OCI-LY7 (cell line): ENCODE measurements at regions not wholly inside any gene's neighbourhood (a gene's known extent, or its start where the extent isn't known, plus 50 kb on each side); places are given as distances from the start of the nearest gene placed in this dataset.

Source experiments
- BruUV-seq: library from RNA; stranded (reverse); fragments of 400-500 nt; replicated peaks from 2 replicates; lab custom pipeline; 2021; lab: Mats Ljungman, UMichigan
- CTCF ChIA-PET: fragments of 300-600 bp; sonication (Branson Sonifier 250); formaldehyde crosslinking; loops from one replicate; lab custom pipeline; 2022; ENCODE audit warnings: antibody characterized with exemption; ENCODE audit not compliant: unreplicated experiment; lab: Charles Lee
- POLR2A ChIA-PET: fragments of 300-600 bp; sonication (Branson Sonifier 250); formaldehyde crosslinking; loops from one replicate; lab custom pipeline; 2022; ENCODE audit warnings: antibody characterized with exemption; lab: Charles Lee
- DNase-seq: peaks from one replicate; pipeline ENCODE4 v3.0.0-alpha.2; 2015; ENCODE audit warnings: low spot score
- H2AFZ ChIP-seq: fragments of 200-600 bp; sonication (generic), shearing (Covaris generic); 2 replicates; pipeline ENCODE4 v1.6.1; 2014; ENCODE audit warnings: mild to moderate bottlenecking, antibody characterized with exemption, low read length, moderate library complexity
- H3K27ac ChIP-seq: fragments of 200-600 bp; sonication (generic); 2 replicates; pipeline ENCODE4 v1.5.1; 2014; ENCODE audit warnings: mixed run types, low read depth, mild to moderate bottlenecking, moderate library complexity, low read length, inconsistent platforms; ENCODE audit not compliant: poor library complexity, severe bottlenecking
- H3K36me3 ChIP-seq: fragments of 200-600 bp; sonication (generic); 2 replicates; pipeline ENCODE4 v1.6.1; 2014; ENCODE audit warnings: mild to moderate bottlenecking, antibody characterized with exemption, low read length, moderate library complexity, mixed read lengths; ENCODE audit not compliant: insufficient read depth
- H3K4me1 ChIP-seq: fragments of 200-600 bp; sonication (generic); 2 replicates; pipeline ENCODE4 v1.5.1; 2014; ENCODE audit warnings: mild to moderate bottlenecking, low read length; ENCODE audit not compliant: insufficient read depth, poor library complexity, severe bottlenecking
- H3K4me2 ChIP-seq: fragments of 200-600 bp; sonication (generic); 2 replicates; pipeline ENCODE4 v1.6.1; 2014; ENCODE audit warnings: mild to moderate bottlenecking, low read length
- H3K4me3 ChIP-seq: fragments of 200-600 bp; sonication (generic); 2 replicates; pipeline ENCODE4 v1.5.1; 2014; ENCODE audit warnings: mild to moderate bottlenecking, low read depth, low read length; ENCODE audit not compliant: poor library complexity, severe bottlenecking
- H3K79me2 ChIP-seq: fragments of 200-600 bp; sonication (generic); 2 replicates; pipeline ENCODE4 v1.6.1; 2016; ENCODE audit warnings: low read depth, mild to moderate bottlenecking, low read length, moderate library complexity, mixed read lengths; ENCODE audit not compliant: insufficient read depth
- H3K9me2 ChIP-seq: fragments of 200-600 bp; sonication (generic); 2 replicates; pipeline ENCODE4 v1.6.1; 2016; ENCODE audit warnings: mild to moderate bottlenecking, low read length, mixed read lengths; ENCODE audit not compliant: insufficient read depth
- H3K9me3 ChIP-seq: fragments of 200-600 bp; sonication (generic); 2 replicates; pipeline ENCODE4 v1.6.1; 2014; ENCODE audit warnings: mild to moderate bottlenecking, mixed run types, low read length, mixed read lengths
- H4K20me1 ChIP-seq: fragments of 200-600 bp; sonication (generic); 2 replicates; pipeline ENCODE4 v1.6.1; 2014; ENCODE audit warnings: mild to moderate bottlenecking, antibody characterized with exemption, low read length, moderate library complexity, mixed read lengths; ENCODE audit not compliant: insufficient read depth
- EZH2phosphoT487 ChIP-seq: fragments of 200-600 bp; sonication (generic); IDR thresholded peaks from 2 replicates; pipeline ENCODE4 v1.6.1; 2018; ENCODE audit warnings: low read depth, borderline replicate concordance, mild to moderate bottlenecking, mixed run types, antibody characterized with exemption, low read length, moderate library complexity, mixed read lengths
- intact Hi-C: fragments of 100-400 bp; cut with micrococcal nuclease; formaldehyde crosslinking; loops from one replicate; pipeline ENCODE4 v1.10.0; 2022; ENCODE audit not compliant: unreplicated experiment
- TF ChIP-seq, protein P1 (sequence below): fragments of 200-600 bp; sonication (generic); conservative IDR thresholded peaks from 2 replicates; pipeline ENCODE4 v1.5.1; 2014; ENCODE audit warnings: mild to moderate bottlenecking, antibody characterized with exemption, low read length, moderate library complexity, mixed read lengths

DNA sequence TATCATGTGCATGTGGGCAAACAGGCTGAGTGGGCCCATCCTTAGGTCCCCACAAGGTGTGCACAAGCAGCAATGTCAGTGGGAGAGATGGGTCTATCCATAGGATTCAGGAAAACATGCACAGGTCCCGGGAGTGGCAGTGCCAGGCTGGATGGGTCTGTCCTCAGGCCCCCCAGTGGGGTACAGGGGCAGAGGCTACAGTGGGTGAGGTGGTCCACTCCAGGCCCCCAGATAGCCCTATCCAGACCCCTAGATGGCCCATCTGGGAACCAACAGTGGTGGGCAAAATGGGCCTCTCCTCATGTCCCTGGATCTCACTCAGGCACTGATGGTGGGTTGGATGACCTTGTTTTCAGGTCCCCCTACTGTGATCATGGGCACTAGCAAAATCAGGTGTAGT, 277.8 kb upstream of the SYT1 start:
- ChIA-PET POLR2A (no interaction called here), CTCF (no interaction called here)
- no TSS peak for BruUV-seq
- H3K9me3 ChIP-seq: peaks cover 7% of the 10 kb centered on the region
- no peaks in the 10 kb centered on the region for H3K79me2 ChIP-seq
- no peak for TF ChIP-seq EZH2phosphoT487
- TF ChIP-seq, protein P1, sequence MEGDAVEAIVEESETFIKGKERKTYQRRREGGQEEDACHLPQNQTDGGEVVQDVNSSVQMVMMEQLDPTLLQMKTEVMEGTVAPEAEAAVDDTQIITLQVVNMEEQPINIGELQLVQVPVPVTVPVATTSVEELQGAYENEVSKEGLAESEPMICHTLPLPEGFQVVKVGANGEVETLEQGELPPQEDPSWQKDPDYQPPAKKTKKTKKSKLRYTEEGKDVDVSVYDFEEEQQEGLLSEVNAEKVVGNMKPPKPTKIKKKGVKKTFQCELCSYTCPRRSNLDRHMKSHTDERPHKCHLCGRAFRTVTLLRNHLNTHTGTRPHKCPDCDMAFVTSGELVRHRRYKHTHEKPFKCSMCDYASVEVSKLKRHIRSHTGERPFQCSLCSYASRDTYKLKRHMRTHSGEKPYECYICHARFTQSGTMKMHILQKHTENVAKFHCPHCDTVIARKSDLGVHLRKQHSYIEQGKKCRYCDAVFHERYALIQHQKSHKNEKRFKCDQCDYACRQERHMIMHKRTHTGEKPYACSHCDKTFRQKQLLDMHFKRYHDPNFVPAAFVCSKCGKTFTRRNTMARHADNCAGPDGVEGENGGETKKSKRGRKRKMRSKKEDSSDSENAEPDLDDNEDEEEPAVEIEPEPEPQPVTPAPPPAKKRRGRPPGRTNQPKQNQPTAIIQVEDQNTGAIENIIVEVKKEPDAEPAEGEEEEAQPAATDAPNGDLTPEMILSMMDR: no peak
- no peaks in the 10 kb centered on the region for H4K20me1 ChIP-seq
- H3K4me2 ChIP-seq: no peak overlapping the region
- no peaks in the 10 kb centered on the region for H3K4me1 ChIP-seq
- intact Hi-C loops: loop anchor here (10.0 kb wide), 2 partner anchors 362 to 442 kb away; no protein-coding TSS in a partner anchor
- H3K4me3 ChIP-seq: no peak overlapping the region
- no peak overlapping the region for H2AFZ ChIP-seq
- no peaks in the 10 kb centered on the region for H3K36me3 ChIP-seq
- H3K9me2 ChIP-seq: no peaks in the 10 kb centered on the region
- no peak for DNase-seq
- H3K27ac ChIP-seq: no peak overlapping the region

DNA sequence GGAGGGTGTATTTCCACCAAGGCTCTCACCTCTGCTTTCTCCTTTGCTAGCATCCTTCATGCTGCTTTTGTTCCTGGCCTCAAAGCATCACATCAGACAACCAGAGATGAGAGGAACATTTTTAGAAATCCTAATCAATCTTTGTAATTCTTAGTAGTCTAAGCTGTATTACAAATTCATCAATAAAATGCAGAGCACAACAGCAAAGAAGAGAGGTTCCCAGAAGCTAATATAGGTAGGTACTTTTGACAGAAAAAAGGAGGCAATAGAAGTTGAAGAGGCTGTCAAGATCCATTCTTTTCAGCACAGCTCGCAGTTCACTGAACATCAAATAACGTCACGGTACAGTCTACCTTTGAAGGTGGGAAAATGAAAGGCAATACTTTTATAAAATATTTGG, 265.2 kb upstream of the SYT1 start:
- intact Hi-C loops: no loop called here
- Histone ChIP-seq H3K36me3 (no peaks in the 10 kb centered on the region), H3K9me2 (no peaks in the 10 kb centered on the region), H3K79me2 (no peaks in the 10 kb centered on the region), H4K20me1 (no peaks in the 10 kb centered on the region), H3K4me2 (no peak overlapping the region), H3K4me1 (no peaks in the 10 kb centered on the region), H3K9me3 (no peaks in the 10 kb centered on the region), H3K4me3 (no peak overlapping the region), H3K27ac (no peak overlapping the region), H2AFZ (no peak overlapping the region)
- POLR2A ChIA-PET: no interaction called here
- BruUV-seq: no TSS peak
- DNase-seq: no peak
- CTCF ChIA-PET: no interaction called here
- TF ChIP-seq, protein P1: no peak
- no peak for TF ChIP-seq EZH2phosphoT487

DNA sequence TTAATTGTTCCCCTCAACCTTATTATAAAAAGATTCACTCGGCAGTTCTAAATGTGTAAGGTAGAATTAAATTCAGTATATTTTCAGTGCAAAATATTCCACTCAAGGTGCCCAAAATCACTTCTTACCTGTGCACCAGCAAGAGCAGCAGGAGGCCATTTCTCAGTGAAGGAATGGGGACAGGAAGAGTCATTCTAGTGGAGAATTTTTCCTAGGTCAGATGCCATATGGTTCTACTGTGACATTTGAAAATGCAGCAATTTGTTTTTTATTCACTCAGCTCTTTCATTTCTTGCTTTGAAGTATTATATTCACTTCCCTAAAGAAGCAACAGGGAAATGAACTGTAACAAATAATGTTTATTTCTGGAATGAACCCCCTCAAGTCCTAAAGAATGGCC, 264.0 kb upstream of the SYT1 start:
- Histone ChIP-seq H3K4me1 (no peaks in the 10 kb centered on the region), H3K27ac (no peak overlapping the region), H3K4me3 (no peak overlapping the region), H2AFZ (no peak overlapping the region), H3K36me3 (no peaks in the 10 kb centered on the region), H4K20me1 (no peaks in the 10 kb centered on the region), H3K79me2 (no peaks in the 10 kb centered on the region), H3K9me3 (no peaks in the 10 kb centered on the region), H3K9me2 (no peaks in the 10 kb centered on the region), H3K4me2 (no peak overlapping the region)
- intact Hi-C loops: no loop called here
- DNase-seq: no peak
- POLR2A ChIA-PET: no interaction called here
- CTCF ChIA-PET: no interaction called here
- TF ChIP-seq EZH2phosphoT487: no peak
- TF ChIP-seq, protein P1: no peak
- BruUV-seq: no TSS peak
